Astrocyte (in vitro differentiated cells and primary cell): ENCODE measurements at regions not wholly inside any gene's neighbourhood (a gene's known extent, or its start where the extent isn't known, plus 50 kb on each side); places are given as distances from the start of the nearest gene placed in this dataset.

ENCODE experiments used
- DNase-seq: peaks from one replicate; pipeline ENCODE4 v3.0.0-alpha.2; 2010; ENCODE audit warnings: low read depth
- FAIRE-seq: peaks from 2 replicates; lab custom pipeline; 2011; peaks lifted over from hg19 to GRCh38; lab: Jason Lieb, UNC
- H2AFZ ChIP-seq: 2 replicates; pipeline ENCODE4 v1.6.0; 2012; ENCODE audit warnings: low read depth, low read length, inconsistent platforms
- H3K27ac ChIP-seq: 2 replicates; pipeline ENCODE4 v1.5.1; 2011; ENCODE audit warnings: low read depth, low read length, inconsistent platforms
- H3K27me3 ChIP-seq: 2 replicates; pipeline ENCODE4 v1.6.0; 2011; ENCODE audit warnings: low read length, inconsistent platforms; ENCODE audit not compliant: insufficient read depth
- H3K36me3 ChIP-seq: 2 replicates; pipeline ENCODE4 v1.5.1; 2011; ENCODE audit warnings: low read length, inconsistent platforms; ENCODE audit not compliant: insufficient read depth
- H3K4me1 ChIP-seq: 2 replicates; pipeline ENCODE4 v1.5.1; 2011; ENCODE audit warnings: low read length, inconsistent platforms; ENCODE audit not compliant: insufficient read depth
- H3K4me2 ChIP-seq: 2 replicates; pipeline ENCODE4 v1.6.0; 2012; ENCODE audit warnings: low read length, inconsistent platforms
- H3K4me3 ChIP-seq: 2 replicates; pipeline ENCODE4 v1.5.1; 2011; ENCODE audit warnings: low read depth, mild to moderate bottlenecking, low read length, inconsistent platforms; ENCODE audit not compliant: insufficient read depth
- H3K79me2 ChIP-seq: 2 replicates; pipeline ENCODE4 v1.6.0; 2012; ENCODE audit warnings: mild to moderate bottlenecking, low read length, inconsistent platforms; ENCODE audit not compliant: insufficient read depth
- H3K9ac ChIP-seq: 2 replicates; pipeline ENCODE4 v1.6.0; 2012; ENCODE audit warnings: mild to moderate bottlenecking, low read length, inconsistent platforms
- H3K9me3 ChIP-seq: 2 replicates; pipeline ENCODE4 v1.5.1; 2012; ENCODE audit warnings: low read depth, mild to moderate bottlenecking, low read length, inconsistent platforms; ENCODE audit not compliant: insufficient read depth
- H4K20me1 ChIP-seq: 2 replicates; pipeline ENCODE4 v1.6.0; 2012; ENCODE audit warnings: low read length, inconsistent platforms; ENCODE audit not compliant: insufficient read depth
- H3K27ac Mint-ChIP-seq: one replicate; pipeline ENCODE4 v1.8.0; 2021; ENCODE audit warnings: mild to moderate bottlenecking, mixed read lengths; ENCODE audit not compliant: unreplicated experiment
- H3K27me3 Mint-ChIP-seq: one replicate; pipeline ENCODE4 v1.8.0; 2021; ENCODE audit warnings: low read depth, mixed read lengths; ENCODE audit not compliant: unreplicated experiment
- H3K36me3 Mint-ChIP-seq: one replicate; pipeline ENCODE4 v1.8.0; 2021; ENCODE audit warnings: low read depth, mixed read lengths; ENCODE audit not compliant: unreplicated experiment
- H3K4me1 Mint-ChIP-seq: one replicate; pipeline ENCODE4 v1.8.0; 2021; ENCODE audit warnings: low read depth, mixed read lengths; ENCODE audit not compliant: unreplicated experiment
- H3K4me3 Mint-ChIP-seq: one replicate; pipeline ENCODE4 v1.8.0; 2021; ENCODE audit warnings: mild to moderate bottlenecking, moderate library complexity, mixed read lengths; ENCODE audit not compliant: unreplicated experiment
- H3K9me3 Mint-ChIP-seq: one replicate; pipeline ENCODE4 v1.8.0; 2021; ENCODE audit warnings: mild to moderate bottlenecking, mixed read lengths; ENCODE audit not compliant: unreplicated experiment
- EZH2 ChIP-seq: IDR thresholded peaks from 2 replicates; pipeline ENCODE4 v1.6.1; 2012; ENCODE audit warnings: mild to moderate bottlenecking, low read length, inconsistent platforms; ENCODE audit not compliant: insufficient read depth
- TF ChIP-seq, protein P1 (sequence below): IDR thresholded peaks from 2 replicates; pipeline ENCODE4 v1.5.1; 2011; ENCODE audit warnings: low read depth, mild to moderate bottlenecking, inconsistent platforms, low read length, moderate library complexity; ENCODE audit not compliant: insufficient read depth

DNA sequence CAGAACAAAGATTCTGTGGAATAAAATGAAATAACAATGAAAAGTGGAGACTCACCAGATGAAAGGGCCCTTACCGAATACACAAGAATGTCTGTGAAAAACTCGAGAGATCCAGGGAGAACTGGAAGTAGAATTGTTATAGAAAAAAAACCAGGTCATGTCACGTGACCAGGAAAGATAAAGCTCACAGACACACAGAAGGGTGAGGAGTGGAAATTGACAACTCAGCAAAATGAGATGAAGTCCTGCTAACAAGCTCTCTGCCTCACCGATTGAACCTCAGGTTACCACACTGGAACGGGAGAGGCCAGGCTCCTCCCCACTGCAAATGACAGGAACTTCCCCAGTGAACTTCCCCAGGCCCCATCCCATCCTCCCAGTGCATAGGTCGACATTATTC is 1618.0 kb upstream of the PCDH10 start:
- no peak overlapping the region for H2AFZ ChIP-seq
- H3K27me3 Mint-ChIP-seq = no peaks in the 10 kb centered on the region
- no peaks in the 10 kb centered on the region for H3K27me3 ChIP-seq
- H3K36me3 ChIP-seq = no peaks in the 10 kb centered on the region
- no peaks in the 10 kb centered on the region for H3K9me3 ChIP-seq
- H3K79me2 ChIP-seq = no peaks in the 10 kb centered on the region
- TF ChIP-seq, protein P1, sequence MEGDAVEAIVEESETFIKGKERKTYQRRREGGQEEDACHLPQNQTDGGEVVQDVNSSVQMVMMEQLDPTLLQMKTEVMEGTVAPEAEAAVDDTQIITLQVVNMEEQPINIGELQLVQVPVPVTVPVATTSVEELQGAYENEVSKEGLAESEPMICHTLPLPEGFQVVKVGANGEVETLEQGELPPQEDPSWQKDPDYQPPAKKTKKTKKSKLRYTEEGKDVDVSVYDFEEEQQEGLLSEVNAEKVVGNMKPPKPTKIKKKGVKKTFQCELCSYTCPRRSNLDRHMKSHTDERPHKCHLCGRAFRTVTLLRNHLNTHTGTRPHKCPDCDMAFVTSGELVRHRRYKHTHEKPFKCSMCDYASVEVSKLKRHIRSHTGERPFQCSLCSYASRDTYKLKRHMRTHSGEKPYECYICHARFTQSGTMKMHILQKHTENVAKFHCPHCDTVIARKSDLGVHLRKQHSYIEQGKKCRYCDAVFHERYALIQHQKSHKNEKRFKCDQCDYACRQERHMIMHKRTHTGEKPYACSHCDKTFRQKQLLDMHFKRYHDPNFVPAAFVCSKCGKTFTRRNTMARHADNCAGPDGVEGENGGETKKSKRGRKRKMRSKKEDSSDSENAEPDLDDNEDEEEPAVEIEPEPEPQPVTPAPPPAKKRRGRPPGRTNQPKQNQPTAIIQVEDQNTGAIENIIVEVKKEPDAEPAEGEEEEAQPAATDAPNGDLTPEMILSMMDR = no peak
- TF ChIP-seq EZH2 = no peak
- H3K27ac Mint-ChIP-seq = no peak overlapping the region
- no peaks in the 10 kb centered on the region for H3K9me3 Mint-ChIP-seq
- no peak overlapping the region for H3K9ac ChIP-seq
- H3K4me3 Mint-ChIP-seq = no peak overlapping the region
- H3K4me1 Mint-ChIP-seq = peaks cover 5% of the 10 kb centered on the region
- H3K4me2 ChIP-seq = no peak overlapping the region
- H3K4me3 ChIP-seq = no peak overlapping the region
- no peaks in the 10 kb centered on the region for H4K20me1 ChIP-seq
- H3K36me3 Mint-ChIP-seq = no peaks in the 10 kb centered on the region
- no peak for FAIRE-seq
- no peak for DNase-seq
- H3K4me1 ChIP-seq = no peaks in the 10 kb centered on the region
- no peak overlapping the region for H3K27ac ChIP-seq

- no peak overlapping the region for H3K27ac Mint-ChIP-seq
- H2AFZ ChIP-seq = no peak overlapping the region
- no peak for FAIRE-seq
Measured at GRCh38 chr4:131534944-131535645, 1614.0 kb upstream of the PCDH10 start.

GRCh38 chr4:131540256-131540655 is 1608.8 kb upstream of the PCDH10 start:
- FAIRE-seq (no peak), DNase-seq (no peak)
- no peak for TF ChIP-seq EZH2
- TF ChIP-seq, protein P1 = no peak
- H3K27me3 ChIP-seq = no peaks in the 10 kb centered on the region
- H2AFZ ChIP-seq = no peak overlapping the region
- H3K27me3 Mint-ChIP-seq = no peaks in the 10 kb centered on the region
- H3K36me3 ChIP-seq = no peaks in the 10 kb centered on the region
- no peak overlapping the region for H3K4me3 Mint-ChIP-seq
- no peaks in the 10 kb centered on the region for H3K9me3 ChIP-seq
- H3K4me1 Mint-ChIP-seq = no peaks in the 10 kb centered on the region
- H3K36me3 Mint-ChIP-seq = no peaks in the 10 kb centered on the region
- H4K20me1 ChIP-seq = no peaks in the 10 kb centered on the region
- no peaks in the 10 kb centered on the region for H3K79me2 ChIP-seq
- H3K27ac ChIP-seq = no peak overlapping the region
- no peak overlapping the region for H3K4me2 ChIP-seq
- no peak overlapping the region for H3K4me3 ChIP-seq
- no peaks in the 10 kb centered on the region for H3K9me3 Mint-ChIP-seq
- H3K9ac ChIP-seq = no peak overlapping the region
- no peaks in the 10 kb centered on the region for H3K4me1 ChIP-seq
- H3K27ac Mint-ChIP-seq = no peak overlapping the region

More at GRCh38 chr4:131534944-131535645, 1614.0 kb upstream of the PCDH10 start:
- DNase-seq = no peak
- no peak overlapping the region for H3K4me3 ChIP-seq
- Mint-ChIP-seq H3K27me3 (no peaks in the 10 kb centered on the region), H3K4me3 (no peak overlapping the region), H3K4me1 (no peaks in the 10 kb centered on the region), H3K9me3 (no peaks in the 10 kb centered on the region), H3K36me3 (no peaks in the 10 kb centered on the region)
- no peak overlapping the region for H3K4me2 ChIP-seq
- no peak overlapping the region for H3K27ac ChIP-seq
- no peaks in the 10 kb centered on the region for H3K36me3 ChIP-seq
- no peaks in the 10 kb centered on the region for H3K4me1 ChIP-seq
- H4K20me1 ChIP-seq = no peaks in the 10 kb centered on the region
- H3K9ac ChIP-seq = no peak overlapping the region
- H3K9me3 ChIP-seq = no peaks in the 10 kb centered on the region
- H3K27me3 ChIP-seq = no peaks in the 10 kb centered on the region
- TF ChIP-seq EZH2 = no peak
- TF ChIP-seq, protein P1 = no peak
- no peaks in the 10 kb centered on the region for H3K79me2 ChIP-seq
